ENCODE measurements at regions not wholly inside any gene's neighbourhood (a gene's known extent, or its start where the extent isn't known, plus 50 kb on each side); places are given as distances from the start of the nearest gene placed in this dataset.

DNA sequence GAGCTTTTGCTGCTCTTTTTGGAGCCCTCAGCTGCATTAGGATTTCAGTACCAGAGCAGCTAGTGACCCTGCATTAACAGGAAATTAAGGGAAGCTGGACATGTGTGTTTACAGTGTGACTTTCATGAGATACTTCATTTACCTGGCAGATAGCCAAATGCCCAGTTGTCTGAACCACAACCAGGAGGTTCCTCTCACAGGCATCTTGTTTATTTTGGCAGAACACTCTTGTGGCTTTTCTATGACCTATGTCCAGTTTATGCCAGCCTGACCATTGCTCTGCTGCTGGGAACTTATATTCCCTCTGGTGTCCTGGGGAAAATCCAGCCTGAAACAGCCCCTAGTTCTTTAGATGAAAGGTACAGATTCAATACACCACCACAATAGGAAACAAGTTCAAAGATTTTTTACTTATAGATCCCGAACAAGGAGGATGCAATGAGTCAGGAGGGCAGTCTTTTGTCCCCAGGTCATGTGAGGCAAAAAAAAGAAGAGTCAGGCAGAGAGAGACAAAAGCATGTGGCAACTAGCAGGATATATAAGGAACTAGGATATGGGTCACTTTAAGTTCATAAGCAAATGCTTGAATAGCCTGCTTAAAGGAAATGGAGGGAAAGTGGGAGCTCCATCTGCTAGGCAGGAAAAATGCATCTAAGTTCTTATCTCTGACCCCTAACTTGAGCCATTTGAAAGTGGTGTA, 379.3 kb downstream of the INSC start:
- WGBS, 10 experiments = 0 to 13% (median 0%) methylated on average over 1 of the region's 1 CpG; no CpG with 5 or more reads in 5 of the 10 experiments
- H3K27ac ChIP-seq = no peak overlapping the region
- peaks cover 4 to 13% of the 10 kb centered on the region in 2 donors for H3K4me1 ChIP-seq (replicated peaks in 1 of 2)
- in situ Hi-C loops (cut with MboI; ENCODE audit: low pct_unique_long_range_greater_than_20kb in 2 of 9, low sequenced_read_pairs in 9 of 9, unreplicated experiment in 9 of 9) = no loop called here
- ATAC-seq (replicated peaks in 6 of 8) = peak in 3 of 8 experiments; percentile 25 to 75 (median 65)
- no peak overlapping the region for H3K4me3 ChIP-seq

GRCh38 chr11:15494740-15495139, 380.0 kb downstream of the INSC start:
- Histone ChIP-seq H3K27ac (no peak overlapping the region), H3K4me1 (replicated peaks in 1 of 2) (peaks cover 4 to 13% of the 10 kb centered on the region in 2 donors), H3K4me3 (no peak overlapping the region)
- in situ Hi-C loops (cut with MboI; ENCODE audit: low pct_unique_long_range_greater_than_20kb in 2 of 9, low sequenced_read_pairs in 9 of 9, unreplicated experiment in 9 of 9) = no loop called here
- 0 to 60% (median 58%) methylated on average over 1 of the region's 1 CpG; no CpG with 5 or more reads in 7 of the 10 experiments for WGBS, 10 experiments
- no peak for ATAC-seq (replicated peaks in 6 of 8)

GRCh38 chr11:15495462-15495861, 380.7 kb downstream of the INSC start:
- Histone ChIP-seq H3K4me1 (replicated peaks in 1 of 2) (peaks cover 4 to 13% of the 10 kb centered on the region in 2 donors), H3K27ac (no peak overlapping the region), H3K4me3 (no peak overlapping the region)
- no peak for ATAC-seq (replicated peaks in 6 of 8)
- in situ Hi-C loops (cut with MboI; ENCODE audit: low pct_unique_long_range_greater_than_20kb in 2 of 9, low sequenced_read_pairs in 9 of 9, unreplicated experiment in 9 of 9) = no loop called here
- WGBS, 10 experiments = 0 to 89% (median 58%) methylated on average over 1 to 3 of the region's 3 CpGs; no CpG with 5 or more reads in 2 of the 10 experiments

GRCh38 chr11:15497366-15497765, 382.6 kb downstream of the INSC start:
- no peak overlapping the region for H3K27ac ChIP-seq
- in situ Hi-C loops (cut with MboI; ENCODE audit: low pct_unique_long_range_greater_than_20kb in 2 of 9, low sequenced_read_pairs in 9 of 9, unreplicated experiment in 9 of 9) = no loop called here
- 12 to 100% (median 56%) methylated on average over 1 to 5 of the region's 5 CpGs; no CpG with 5 or more reads in 3 of the 10 experiments for WGBS, 10 experiments
- ATAC-seq (replicated peaks in 6 of 8) = no peak
- no peak overlapping the region for H3K4me3 ChIP-seq
- peaks cover 4 to 13% of the 10 kb centered on the region in 2 donors for H3K4me1 ChIP-seq (replicated peaks in 1 of 2)

GRCh38 chr11:15499674-15500073, 385.0 kb downstream of the INSC start:
- no peak for ATAC-seq (replicated peaks in 6 of 8)
- 0 to 100% (median 85%) methylated on average over 1 to 3 of the region's 3 CpGs; no CpG with 5 or more reads in 2 of the 10 experiments for WGBS, 10 experiments
- H3K27ac ChIP-seq = no peak overlapping the region

GRCh38 chr11:15500643-15501042, 385.9 kb downstream of the INSC start:
- in situ Hi-C loops (cut with MboI; ENCODE audit: low pct_unique_long_range_greater_than_20kb in 2 of 9, low sequenced_read_pairs in 9 of 9, unreplicated experiment in 9 of 9) = no loop called here
- no peak for ATAC-seq (replicated peaks in 6 of 8)
- WGBS, 10 experiments = 23 to 92% (median 80%) methylated on average over 1 to 4 of the region's 4 CpGs; no CpG with 5 or more reads in 6 of the 10 experiments
- Histone ChIP-seq H3K4me3 (no peak overlapping the region), H3K27ac (no peak overlapping the region), H3K4me1 (replicated peaks in 1 of 2) (no peaks in the 10 kb centered on the region)

More at GRCh38 chr11:15499674-15500073, 385.0 kb downstream of the INSC start:
- Histone ChIP-seq H3K4me1 (replicated peaks in 1 of 2) (peaks cover 0 to 1% of the 10 kb centered on the region in 2 donors), H3K4me3 (no peak overlapping the region)
- in situ Hi-C loops (cut with MboI; ENCODE audit: low pct_unique_long_range_greater_than_20kb in 2 of 9, low sequenced_read_pairs in 9 of 9, unreplicated experiment in 9 of 9) = no loop called here

- Histone ChIP-seq H3K4me3 (no peak overlapping the region), H3K4me1 (replicated peaks in 1 of 2) (no peaks in the 10 kb centered on the region), H3K27ac (no peak overlapping the region)
- in situ Hi-C loops (cut with MboI; ENCODE audit: low pct_unique_long_range_greater_than_20kb in 2 of 9, low sequenced_read_pairs in 9 of 9, unreplicated experiment in 9 of 9) = no loop called here
- 0 to 100% (median 45%) methylated on average over 1 to 7 of the region's 7 CpGs for WGBS, 10 experiments
- no peak for ATAC-seq (replicated peaks in 6 of 8)
These were observed 386.8 kb downstream of the INSC start for GRCh38 chr11:15501566-15501965.

DNA sequence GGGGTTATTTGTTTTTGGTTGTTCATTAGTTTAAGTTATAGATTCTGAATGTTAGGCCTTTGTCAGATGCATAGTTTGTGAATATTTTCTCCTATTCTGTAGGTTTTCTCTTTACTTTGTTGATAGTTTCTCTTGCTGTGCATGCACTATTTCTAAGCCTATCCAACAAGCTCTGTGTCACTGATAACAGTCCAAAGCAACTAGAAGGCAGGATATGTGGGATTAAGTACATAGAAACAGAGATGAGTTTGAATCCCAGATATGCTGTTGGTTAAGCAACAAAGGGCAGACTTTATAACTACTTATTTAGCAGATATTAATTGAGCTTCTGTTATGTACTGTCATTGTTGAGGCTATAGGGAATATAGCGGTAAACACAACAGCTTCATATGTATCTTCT, 390.4 kb downstream of the INSC start:
- WGBS, 10 experiments = 57 to 100% (median 96%) methylated on average over 1 of the region's 1 CpG; no CpG with 5 or more reads in 4 of the 10 experiments
- Histone ChIP-seq H3K4me1 (replicated peaks in 1 of 2) (no peaks in the 10 kb centered on the region), H3K4me3 (no peak overlapping the region), H3K27ac (no peak overlapping the region)
- in situ Hi-C loops (cut with MboI; ENCODE audit: low pct_unique_long_range_greater_than_20kb in 2 of 9, low sequenced_read_pairs in 9 of 9, unreplicated experiment in 9 of 9) = no loop called here
- no peak for ATAC-seq (replicated peaks in 6 of 8)

DNA sequence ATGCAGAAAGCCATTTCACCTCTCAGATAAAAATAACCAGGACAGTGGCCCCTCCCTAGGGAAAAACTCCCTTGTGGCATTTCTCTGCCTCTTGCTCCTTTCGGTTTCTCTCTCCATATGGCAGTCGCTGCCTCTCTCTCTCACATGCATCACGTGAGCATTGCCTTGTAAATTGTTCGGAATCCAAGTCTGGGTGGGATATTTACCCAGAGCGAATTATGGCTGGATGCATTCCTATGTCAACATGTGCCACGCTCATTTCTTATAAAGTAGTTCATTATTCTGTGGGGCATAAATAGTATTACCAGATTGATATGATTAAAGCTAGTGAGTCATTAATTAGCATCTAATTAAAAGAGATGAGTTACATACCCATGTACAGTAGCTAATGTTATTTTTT, 392.9 kb downstream of the INSC start:
- no peak overlapping the region for H3K27ac ChIP-seq
- ATAC-seq (replicated peaks in 6 of 8) = peak in 3 of 8 experiments; percentile 72 to 99 (median 79)
- in situ Hi-C loops (cut with MboI; ENCODE audit: low pct_unique_long_range_greater_than_20kb in 2 of 9, low sequenced_read_pairs in 9 of 9, unreplicated experiment in 9 of 9) = no loop called here
- H3K4me3 ChIP-seq = no peak overlapping the region
- H3K4me1 ChIP-seq (replicated peaks in 1 of 2) = no peaks in the 10 kb centered on the region
- 0 to 100% (median 70%) methylated on average over 1 to 6 of the region's 6 CpGs; no CpG with 5 or more reads in 1 of the 10 experiments for WGBS, 10 experiments

DNA sequence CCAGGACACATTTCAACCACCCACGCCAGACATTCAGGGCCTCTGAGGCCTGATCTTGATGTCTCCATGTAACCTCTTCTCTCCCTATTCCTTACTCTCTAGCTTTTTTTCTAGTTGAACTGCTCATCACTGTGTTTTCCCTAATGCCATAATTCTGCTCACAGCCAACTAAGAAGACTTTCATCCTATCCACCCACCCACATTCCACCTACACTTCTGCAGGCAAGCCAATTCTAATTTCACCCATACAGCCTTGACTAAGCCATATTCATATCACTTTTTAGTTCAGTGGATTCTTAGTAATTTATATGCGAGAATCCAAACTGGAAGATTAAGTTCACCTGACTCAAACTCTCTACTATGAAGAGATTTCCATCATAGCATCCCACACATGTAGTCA, 394.4 kb downstream of the INSC start:
- H3K4me3 ChIP-seq = no peak overlapping the region
- no peak for ATAC-seq (replicated peaks in 6 of 8)
- no peak overlapping the region for H3K27ac ChIP-seq
- WGBS, 10 experiments = 0 to 100% (median 43%) methylated on average over 1 of the region's 2 CpGs; no CpG with 5 or more reads in 5 of the 10 experiments
- H3K4me1 ChIP-seq (replicated peaks in 1 of 2) = no peaks in the 10 kb centered on the region
- in situ Hi-C loops (cut with MboI; ENCODE audit: low pct_unique_long_range_greater_than_20kb in 2 of 9, low sequenced_read_pairs in 9 of 9, unreplicated experiment in 9 of 9) = no loop called here

- in situ Hi-C loops (cut with MboI; ENCODE audit: low pct_unique_long_range_greater_than_20kb in 2 of 9, low sequenced_read_pairs in 9 of 9, unreplicated experiment in 9 of 9) = no loop called here
- no peak for ATAC-seq (replicated peaks in 6 of 8)
- Histone ChIP-seq H3K4me3 (no peak overlapping the region), H3K4me1 (replicated peaks in 1 of 2) (peaks cover 0 to 4% of the 10 kb centered on the region in 2 donors), H3K27ac (no peak overlapping the region)
- WGBS, 10 experiments = 0 to 100% (median 57%) methylated on average over 1 to 2 of the region's 2 CpGs; no CpG with 5 or more reads in 2 of the 10 experiments
These were observed 404.5 kb downstream of the INSC start for GRCh38 chr11:15519124-15519791.

DNA sequence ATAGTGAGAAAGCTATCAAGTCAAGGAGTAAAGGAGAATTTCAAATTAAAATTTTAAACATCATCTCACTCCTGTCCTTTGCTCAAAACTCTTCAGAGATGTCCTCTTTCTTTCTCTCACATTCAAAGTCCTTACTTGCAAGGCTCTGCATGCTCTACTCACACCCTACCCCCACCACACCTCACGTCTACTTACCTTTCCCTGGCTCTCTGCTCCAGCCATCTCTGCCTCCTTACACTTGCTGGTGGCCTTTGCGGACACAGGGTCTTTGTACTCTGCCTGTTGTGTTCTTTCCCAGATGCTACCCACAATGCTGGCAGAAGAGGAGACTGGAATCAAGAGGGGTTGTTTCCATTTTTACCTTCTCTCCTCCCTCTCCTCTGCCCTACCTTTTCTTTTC, 405.2 kb downstream of the INSC start:
- WGBS, 10 experiments = 0 to 100% (median 70%) methylated on average over 1 to 2 of the region's 2 CpGs
- no peak for ATAC-seq (replicated peaks in 6 of 8)

DNA sequence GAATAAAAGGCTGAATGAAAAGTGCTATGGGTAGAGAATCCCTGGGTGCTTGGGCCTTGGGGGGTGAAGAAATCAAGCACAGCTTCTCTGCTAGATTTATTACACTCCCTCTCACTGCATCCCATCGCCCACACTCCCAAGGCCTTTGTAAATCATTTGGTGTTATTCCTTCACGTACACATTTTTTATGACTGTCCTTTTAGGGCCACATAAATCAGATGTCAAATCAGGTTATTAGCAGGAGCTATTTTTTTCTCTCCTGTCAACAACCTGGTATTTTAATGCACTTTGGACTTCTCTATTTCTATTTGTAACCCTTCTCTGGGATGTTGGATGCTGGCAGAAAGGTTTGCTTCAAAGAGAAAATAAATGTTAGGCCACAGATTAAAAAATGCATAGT, 408.8 kb downstream of the INSC start:
- Histone ChIP-seq H3K4me3 (no peak overlapping the region), H3K27ac (no peak overlapping the region), H3K4me1 (replicated peaks in 1 of 2) (peaks cover 0 to 4% of the 10 kb centered on the region in 2 donors)
- in situ Hi-C loops (cut with MboI; ENCODE audit: low pct_unique_long_range_greater_than_20kb in 2 of 9, low sequenced_read_pairs in 9 of 9, unreplicated experiment in 9 of 9) = no loop called here
- WGBS, 10 experiments = 0 to 67% (median 39%) methylated on average over 1 to 2 of the region's 2 CpGs; no CpG with 5 or more reads in 1 of the 10 experiments
- peak in 5 of 8 experiments; percentile 49 to 93 (median 82) for ATAC-seq (replicated peaks in 6 of 8)

More for the DNA sequence above, 405.2 kb downstream of the INSC start:
- in situ Hi-C loops (cut with MboI; ENCODE audit: low pct_unique_long_range_greater_than_20kb in 2 of 9, low sequenced_read_pairs in 9 of 9, unreplicated experiment in 9 of 9) = no loop called here
- no peak overlapping the region for H3K27ac ChIP-seq
- H3K4me1 ChIP-seq (replicated peaks in 1 of 2) = peaks cover 0 to 4% of the 10 kb centered on the region in 2 donors
- H3K4me3 ChIP-seq = no peak overlapping the region
